Tibial artery (tissue), 4 donors: ENCODE measurements at regions not wholly inside any gene's neighbourhood (a gene's known extent, or its start where the extent isn't known, plus 50 kb on each side); places are given as distances from the start of the nearest gene placed in this dataset.

Source experiments
- DNase-seq, 2 donors: peaks; one replicate each; pipeline ENCODE4 v3.0.0-alpha.2; 2019
- H3K27ac ChIP-seq, 2 donors: fragments of 200-600 bp; sonication (generic) in 1 of 2; 1 replicate in 1 of 2; 2 replicates in 1 of 2; pipeline ENCODE4 v1.5.1; 2018 to 2019; ENCODE audit warnings: mild to moderate bottlenecking in 1 of 2
- H3K27me3 ChIP-seq, 2 donors: fragments of 200-600 bp; sonication (generic) in 1 of 2; one replicate each; pipeline versions ENCODE4 v1.5.1 to v1.6.0; 2016 to 2019
- H3K36me3 ChIP-seq, 3 donors: fragments of 200-600 bp; sonication (generic) in 2 of 3; one replicate each; pipeline ENCODE4 v1.5.1; 2016 to 2019; ENCODE audit warnings: mild to moderate bottlenecking in 2 of 3
- H3K4me1 ChIP-seq, 4 donors: fragments of 200-600 bp; sonication (generic) in 2 of 4; 1 replicate in 3 of 4; 2 replicates in 1 of 4; pipeline ENCODE4 v1.5.1; 2016 to 2019
- H3K4me3 ChIP-seq, 2 donors: fragments of 200-600 bp; sonication (generic) in 1 of 2; 1 replicate in 1 of 2; 2 replicates in 1 of 2; pipeline ENCODE4 v1.5.1; 2018 to 2019; ENCODE audit warnings: mild to moderate bottlenecking in 2 of 2
- H3K9me3 ChIP-seq, 3 donors: fragments of 200-600 bp; sonication (generic) in 1 of 3; one replicate each; pipeline ENCODE4 v1.5.1; 2016 to 2019
- intact Hi-C: fragments of 100-400 bp; cut with DNase I; formaldehyde crosslinking; loops from one replicate; pipeline ENCODE4 v1.15.0; 2023; ENCODE audit warnings: low total_unique reads
- TF ChIP-seq, protein P1 (sequence below), 2 experiments: fragments of 200-600 bp in 1 of 2; fragments of 450-650 bp in 1 of 2; IDR thresholded peaks; one replicate each; pipeline ENCODE4 v1.5.1; 2017 to 2019; ENCODE audit warnings: antibody characterized with exemption in 2 of 2, mild to moderate bottlenecking in 1 of 2, moderate library complexity in 1 of 2

GRCh38 chr11:32171445-32171844 lies 80.6 kb downstream of the RCN1 start:
- H3K27me3 ChIP-seq = no peaks in the 10 kb centered on the region
- no peak for DNase-seq
- no peaks in the 10 kb centered on the region for H3K36me3 ChIP-seq
- no peaks in the 10 kb centered on the region for H3K9me3 ChIP-seq
- no peak overlapping the region for H3K27ac ChIP-seq
- intact Hi-C loops = no loop called here
- peaks cover 0 to 10% (median 4%) of the 10 kb centered on the region in 4 donors for H3K4me1 ChIP-seq
- TF ChIP-seq, protein P1, sequence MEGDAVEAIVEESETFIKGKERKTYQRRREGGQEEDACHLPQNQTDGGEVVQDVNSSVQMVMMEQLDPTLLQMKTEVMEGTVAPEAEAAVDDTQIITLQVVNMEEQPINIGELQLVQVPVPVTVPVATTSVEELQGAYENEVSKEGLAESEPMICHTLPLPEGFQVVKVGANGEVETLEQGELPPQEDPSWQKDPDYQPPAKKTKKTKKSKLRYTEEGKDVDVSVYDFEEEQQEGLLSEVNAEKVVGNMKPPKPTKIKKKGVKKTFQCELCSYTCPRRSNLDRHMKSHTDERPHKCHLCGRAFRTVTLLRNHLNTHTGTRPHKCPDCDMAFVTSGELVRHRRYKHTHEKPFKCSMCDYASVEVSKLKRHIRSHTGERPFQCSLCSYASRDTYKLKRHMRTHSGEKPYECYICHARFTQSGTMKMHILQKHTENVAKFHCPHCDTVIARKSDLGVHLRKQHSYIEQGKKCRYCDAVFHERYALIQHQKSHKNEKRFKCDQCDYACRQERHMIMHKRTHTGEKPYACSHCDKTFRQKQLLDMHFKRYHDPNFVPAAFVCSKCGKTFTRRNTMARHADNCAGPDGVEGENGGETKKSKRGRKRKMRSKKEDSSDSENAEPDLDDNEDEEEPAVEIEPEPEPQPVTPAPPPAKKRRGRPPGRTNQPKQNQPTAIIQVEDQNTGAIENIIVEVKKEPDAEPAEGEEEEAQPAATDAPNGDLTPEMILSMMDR (IDR thresholded peaks at IDR 0.05) = no peak
- H3K4me3 ChIP-seq = no peak overlapping the region

DNA sequence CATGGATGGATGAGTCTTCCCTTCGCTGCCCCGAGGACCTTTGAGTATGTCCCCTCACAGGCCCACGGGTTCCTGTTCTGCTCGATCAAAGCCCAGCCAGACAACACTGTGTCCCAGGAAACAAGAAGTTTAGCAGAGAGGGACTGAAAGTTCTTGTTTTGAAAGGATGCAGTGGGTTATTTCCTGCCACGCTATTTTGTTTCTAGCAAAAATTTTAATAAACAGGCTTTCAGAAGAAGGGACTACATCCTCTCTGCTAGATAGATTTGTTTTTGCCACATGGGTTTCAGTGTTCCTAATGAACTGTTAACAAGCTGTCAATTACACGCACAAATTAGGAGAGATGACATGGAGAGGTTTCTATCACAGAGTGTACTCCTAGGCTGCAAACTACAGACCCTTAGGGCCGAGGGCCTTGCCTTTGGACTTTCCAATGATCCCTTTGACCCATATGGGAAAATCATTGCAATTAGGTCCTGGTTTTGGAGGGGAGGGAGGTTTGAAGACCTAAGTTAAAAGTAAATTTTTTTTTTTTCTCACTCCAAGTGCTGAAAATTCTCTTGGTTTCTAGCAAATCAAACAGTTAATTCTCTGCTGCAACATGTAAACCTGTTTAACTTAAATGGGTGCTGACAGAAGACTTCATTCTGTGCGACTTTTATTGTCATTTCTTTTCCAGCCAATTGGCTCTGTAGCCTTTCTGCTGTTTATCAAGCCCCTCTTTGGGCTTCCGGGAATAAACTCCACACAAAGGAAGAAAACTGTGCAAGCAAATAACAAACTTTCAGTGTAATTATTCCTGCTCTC lies 81.4 kb downstream of the RCN1 start:
- DNase-seq = no peak
- intact Hi-C loops = no loop called here
- Histone ChIP-seq H3K4me1 (peaks cover 0 to 10% (median 4%) of the 10 kb centered on the region in 4 donors), H3K36me3 (no peaks in the 10 kb centered on the region), H3K27me3 (no peaks in the 10 kb centered on the region), H3K4me3 (no peak overlapping the region), H3K9me3 (no peaks in the 10 kb centered on the region), H3K27ac (no peak overlapping the region)
- TF ChIP-seq, protein P1 (IDR thresholded peaks at IDR 0.05) = no peak

- intact Hi-C loops = no loop called here
Measured at GRCh38 chr11:32172848-32173834, 82.3 kb downstream of the RCN1 start.

GRCh38 chr11:32173977-32174376 lies 83.1 kb downstream of the RCN1 start:
- TF ChIP-seq, protein P1 (IDR thresholded peaks at IDR 0.05) = no peak
- Histone ChIP-seq H3K27me3 (no peaks in the 10 kb centered on the region), H3K4me1 (peaks cover 0 to 10% (median 4%) of the 10 kb centered on the region in 4 donors), H3K27ac (no peak overlapping the region), H3K9me3 (no peaks in the 10 kb centered on the region), H3K4me3 (no peak overlapping the region), H3K36me3 (no peaks in the 10 kb centered on the region)
- DNase-seq = no peak
- intact Hi-C loops = loop anchor here (2.0 kb wide), 1 partner anchor 123 kb away; no protein-coding TSS in a partner anchor

More at GRCh38 chr11:32172848-32173834, 82.3 kb downstream of the RCN1 start:
- Histone ChIP-seq H3K4me1 (peaks cover 0 to 10% (median 4%) of the 10 kb centered on the region in 4 donors), H3K36me3 (no peaks in the 10 kb centered on the region), H3K27me3 (no peaks in the 10 kb centered on the region), H3K4me3 (peak overlapping the region; percentile 12 to 28), H3K27ac (no peak overlapping the region), H3K9me3 (no peaks in the 10 kb centered on the region)
- peak; percentile 23 to 71 for DNase-seq
- TF ChIP-seq, protein P1 (IDR thresholded peaks at IDR 0.05) = peak; percentile 55 to 61

DNA sequence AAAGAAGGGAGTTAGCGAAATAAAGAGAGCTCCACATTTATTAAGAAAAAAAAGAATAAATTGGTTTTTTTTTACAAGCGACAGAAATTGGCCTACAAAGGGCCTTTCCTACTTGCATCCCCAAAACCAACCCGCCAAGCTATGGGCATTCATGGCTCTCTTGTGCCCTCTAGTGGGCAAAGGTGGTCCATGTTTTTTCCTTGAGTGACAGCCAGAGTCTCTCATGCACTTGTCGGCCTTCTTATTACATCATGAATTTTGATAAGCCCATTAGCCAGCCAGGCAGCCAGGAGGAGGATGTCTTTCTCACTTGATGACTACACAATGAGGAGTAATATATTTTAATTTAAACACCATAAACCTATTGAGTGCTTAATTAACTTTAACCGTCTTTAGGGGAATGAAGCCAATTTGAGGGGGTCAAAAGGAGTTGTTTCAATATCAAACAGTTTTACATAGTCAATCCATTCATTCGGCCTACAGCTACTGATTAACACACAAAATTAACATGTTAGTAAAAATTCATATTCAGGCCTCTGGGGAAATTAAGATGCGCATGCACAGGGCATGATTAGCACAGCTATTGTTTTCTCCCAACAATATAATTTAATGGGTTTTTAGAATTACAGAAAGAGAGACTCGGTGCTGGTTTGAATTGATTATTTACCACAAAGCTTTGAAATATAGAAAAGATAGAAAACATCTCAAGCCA lies 85.5 kb downstream of the RCN1 start:
- Histone ChIP-seq H3K9me3 (no peaks in the 10 kb centered on the region), H3K36me3 (no peaks in the 10 kb centered on the region), H3K4me3 (no peak overlapping the region), H3K27me3 (peaks cover 0 to 5% of the 10 kb centered on the region in 2 donors), H3K27ac (no peak overlapping the region), H3K4me1 (peaks cover 0 to 10% (median 4%) of the 10 kb centered on the region in 4 donors)
- TF ChIP-seq, protein P1 (IDR thresholded peaks at IDR 0.05) = peak; percentile 81 to 88
- DNase-seq = peak; percentile 79 to 80
- intact Hi-C loops = no loop called here
